C4-2B (cell line): ENCODE measurements at regions not wholly inside any gene's neighbourhood (a gene's known extent, or its start where the extent isn't known, plus 50 kb on each side); places are given as distances from the start of the nearest gene placed in this dataset.

Experiments used
- H3K27ac ChIP-seq: fragments of 450-650 bp; 2 replicates; pipeline ENCODE4 v1.5.1; 2017
- CTCF ChIP-seq: fragments of 450-650 bp; conservative IDR thresholded peaks from 2 replicates; pipeline ENCODE4 v1.5.1; 2017; ENCODE audit warnings: mild to moderate bottlenecking
- ZFX ChIP-seq: fragments of 450-650 bp; IDR thresholded peaks from 2 replicates; pipeline ENCODE4 v1.6.1; 2017

GRCh38 chr18:40357536-40357935 lies 1597.5 kb upstream of the PIK3C3 start:
- no peak for TF ChIP-seq ZFX
- no peak for TF ChIP-seq CTCF
- no peak overlapping the region for H3K27ac ChIP-seq

- H3K27ac ChIP-seq = no peak overlapping the region
- TF ChIP-seq ZFX (no peak), CTCF (no peak)
These were observed 1598.9 kb upstream of the PIK3C3 start for GRCh38 chr18:40356168-40356567.

- TF ChIP-seq ZFX = no peak
- no peak overlapping the region for H3K27ac ChIP-seq
These were observed 1599.3 kb upstream of the PIK3C3 start for GRCh38 chr18:40355726-40356125.

GRCh38 chr18:40348196-40348595 lies 1606.8 kb upstream of the PIK3C3 start:
- no peak overlapping the region for H3K27ac ChIP-seq
- no peak for TF ChIP-seq CTCF
- no peak for TF ChIP-seq ZFX

- H3K27ac ChIP-seq = no peak overlapping the region
- TF ChIP-seq ZFX (no peak), CTCF (no peak)
These were observed 1607.8 kb upstream of the PIK3C3 start for GRCh38 chr18:40347261-40347660.

- TF ChIP-seq CTCF (no peak), ZFX (no peak)
- no peak overlapping the region for H3K27ac ChIP-seq
These were observed 1608.9 kb upstream of the PIK3C3 start for GRCh38 chr18:40346146-40346545.

- no peak for TF ChIP-seq ZFX
- TF ChIP-seq CTCF = no peak
These were observed 1613.3 kb upstream of the PIK3C3 start for GRCh38 chr18:40341701-40342100.

GRCh38 chr18:40338284-40338683 lies 1616.8 kb upstream of the PIK3C3 start:
- TF ChIP-seq CTCF (no peak), ZFX (no peak)
- no peak overlapping the region for H3K27ac ChIP-seq

More at GRCh38 chr18:40341701-40342100, 1613.3 kb upstream of the PIK3C3 start:
- H3K27ac ChIP-seq = no peak overlapping the region
